GM10248 (cell line): ENCODE measurements at regions not wholly inside any gene's neighbourhood (a gene's known extent, or its start where the extent isn't known, plus 50 kb on each side); places are given as distances from the start of the nearest gene placed in this dataset.

Experiments used
- CTCF ChIA-PET: fragments of 300-600 bp; sonication (Branson Sonifier 250); formaldehyde crosslinking; extraction: SDS; loops from one replicate; lab custom pipeline; 2021; ENCODE audit warnings: antibody characterized with exemption; lab: Yijun Ruan, JAX
- POLR2A ChIA-PET: fragments of 350-650 bp; sonication (Branson Sonifier 250); formaldehyde crosslinking; extraction: SDS; loops from one replicate; lab custom pipeline; 2020; ENCODE audit warnings: antibody characterized with exemption; lab: Yijun Ruan, JAX
- DNase-seq: peaks from one replicate; pipeline ENCODE4 v3.0.0; 2012; ENCODE audit errors: extremely low spot score
- CTCF ChIP-seq: IDR thresholded peaks from 2 replicates; pipeline ENCODE4 v1.5.1; 2012; ENCODE audit warnings: mild to moderate bottlenecking, low read depth; ENCODE audit errors: extremely low read depth, missing control alignments, control extremely low read depth

GRCh38 chr10:131745591-131745990 is 155.2 kb upstream of the PPP2R2D start:
- POLR2A ChIA-PET = no interaction called here
- CTCF ChIA-PET = no interaction called here
- DNase-seq = no peak
- TF ChIP-seq CTCF = no peak

GRCh38 chr10:131746241-131746711 is 154.5 kb upstream of the PPP2R2D start:
- ChIA-PET POLR2A (no interaction called here), CTCF (no interaction called here)
- DNase-seq = no peak
- no peak for TF ChIP-seq CTCF

GRCh38 chr10:131746785-131747184 is 154.0 kb upstream of the PPP2R2D start:
- POLR2A ChIA-PET = no interaction called here
- DNase-seq = no peak
- CTCF ChIA-PET = no interaction called here
- TF ChIP-seq CTCF = no peak

GRCh38 chr10:131747251-131747650 is 153.6 kb upstream of the PPP2R2D start:
- ChIA-PET POLR2A (no interaction called here), CTCF (no interaction called here)
- DNase-seq = no peak
- no peak for TF ChIP-seq CTCF

- no peak for DNase-seq
- POLR2A ChIA-PET = no interaction called here
- CTCF ChIA-PET = no interaction called here
- TF ChIP-seq CTCF = no peak
These were observed 153.0 kb upstream of the PPP2R2D start for GRCh38 chr10:131747791-131748190.

- ChIA-PET CTCF (no interaction called here), POLR2A (no interaction called here)
- TF ChIP-seq CTCF = no peak
- DNase-seq = no peak
These were observed 152.6 kb upstream of the PPP2R2D start for GRCh38 chr10:131748191-131748590.
